EH (cell line): ENCODE measurements at regions not wholly inside any gene's neighbourhood (a gene's known extent, or its start where the extent isn't known, plus 50 kb on each side); places are given as distances from the start of the nearest gene placed in this dataset.
"Not testable (repeated sequence)": the region's sequence is repeated elsewhere in the genome, so short reads cannot be mapped to it uniquely, and the experiment has no call there.

Experiments used
- DNase-seq: peaks from one replicate; pipeline ENCODE4 v3.0.0-alpha.2; 2015; ENCODE audit warnings: low read depth

DNA sequence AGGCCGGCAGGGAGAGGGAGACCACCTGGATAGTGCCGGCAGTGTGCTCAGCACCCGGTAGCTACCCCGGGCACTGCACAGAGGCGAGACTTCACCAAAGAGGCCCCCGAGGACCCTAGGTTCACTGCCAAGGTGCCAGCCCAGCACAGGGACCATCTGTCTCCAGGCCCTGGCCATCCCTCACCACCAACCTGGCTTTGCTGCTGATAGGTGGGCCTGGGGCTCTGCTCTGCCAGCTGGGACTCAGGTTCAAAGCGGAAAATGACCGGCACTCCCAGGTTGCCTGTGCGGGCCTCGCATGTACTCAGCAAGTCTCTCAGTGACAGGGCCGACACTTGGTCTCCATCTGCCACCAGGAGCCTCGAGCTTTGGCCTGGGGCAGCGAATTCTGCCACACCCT is 812.2 kb downstream of the BRD1 start:
- no peak for DNase-seq

- DNase-seq, result no peak
Observed at GRCh38 chr22:49014227-49015201, 813.2 kb downstream of the BRD1 start.

GRCh38 chr22:49013707-49014106 is 814.0 kb downstream of the BRD1 start:
- no peak for DNase-seq

DNA sequence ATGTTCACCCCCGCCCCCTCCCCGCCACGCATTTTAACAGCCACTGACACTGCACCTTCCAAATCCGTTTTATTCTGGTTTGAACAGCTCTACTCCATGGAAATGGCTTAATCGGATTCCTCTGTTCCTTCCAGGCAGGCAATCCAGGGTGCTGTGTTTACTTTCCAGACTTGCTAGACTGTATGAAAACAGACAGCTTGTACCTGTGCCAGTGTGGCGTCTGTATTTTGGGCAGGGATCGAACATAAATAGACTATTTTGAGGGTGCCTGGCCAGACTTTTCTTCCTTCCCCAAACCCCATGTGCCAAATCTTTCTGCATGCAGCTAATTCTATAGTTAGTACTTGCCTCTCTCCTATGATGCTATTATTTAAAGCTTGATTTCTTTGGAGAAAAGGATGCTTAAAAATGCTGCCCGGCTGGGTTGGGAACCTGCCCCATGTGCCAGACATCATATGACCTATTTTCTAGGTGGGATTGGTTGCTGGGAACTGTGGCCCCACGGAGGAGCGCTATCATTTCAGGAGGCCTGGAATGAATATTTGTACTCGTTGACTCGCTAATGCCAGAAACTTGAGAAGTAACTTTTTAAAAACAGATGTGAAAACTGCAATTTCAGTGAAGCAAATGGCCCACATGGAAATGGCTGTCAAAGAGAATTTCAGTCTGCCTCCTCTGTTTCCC is 814.8 kb downstream of the BRD1 start:
- DNase-seq, result no peak

DNA sequence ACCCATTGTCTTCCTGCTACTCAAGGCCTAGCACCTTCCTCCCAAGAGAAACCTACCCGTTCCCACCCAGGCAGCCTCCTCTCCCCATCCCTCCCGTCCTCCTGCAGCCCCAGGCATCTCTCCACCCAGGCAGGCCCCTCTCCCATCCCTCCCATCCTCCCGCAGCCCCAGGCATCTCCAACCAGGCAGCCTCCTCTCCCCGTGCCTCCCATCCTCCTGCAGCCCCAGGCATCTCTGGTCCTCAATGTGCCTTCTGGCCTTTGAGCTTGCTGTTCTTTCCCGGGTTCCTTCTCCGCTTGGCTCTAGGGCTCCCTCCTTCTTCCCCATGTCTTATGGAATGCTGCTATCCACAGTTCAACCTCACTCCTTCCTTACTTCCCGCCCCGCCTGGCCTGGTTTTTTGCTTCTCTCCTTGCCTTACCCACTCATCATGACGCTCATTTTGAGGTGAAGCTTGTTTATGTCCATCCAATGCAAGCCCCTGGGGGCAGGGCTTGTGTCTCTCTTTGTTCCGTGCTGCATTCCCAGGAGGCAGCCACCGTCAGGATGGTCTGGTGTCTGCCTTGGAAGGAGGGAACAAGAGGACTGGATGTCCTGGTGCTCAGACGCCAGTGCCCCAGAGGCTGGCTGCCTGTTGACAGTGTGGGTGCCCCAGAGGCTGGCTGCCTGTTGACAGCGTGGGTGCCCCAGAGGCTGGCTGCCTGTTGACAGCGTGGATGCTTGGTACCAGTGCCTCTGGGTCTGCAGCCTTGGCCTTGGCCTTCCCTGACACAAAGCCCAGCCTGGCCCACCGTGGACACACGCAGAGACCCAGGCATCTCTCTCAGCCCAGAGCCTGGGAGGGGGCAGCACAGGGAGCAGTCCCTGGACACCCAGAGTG is 815.7 kb downstream of the BRD1 start:
- DNase-seq, result no peak

- DNase-seq, result no peak
Observed at GRCh38 chr22:49011379-49011768, 816.3 kb downstream of the BRD1 start.

DNA sequence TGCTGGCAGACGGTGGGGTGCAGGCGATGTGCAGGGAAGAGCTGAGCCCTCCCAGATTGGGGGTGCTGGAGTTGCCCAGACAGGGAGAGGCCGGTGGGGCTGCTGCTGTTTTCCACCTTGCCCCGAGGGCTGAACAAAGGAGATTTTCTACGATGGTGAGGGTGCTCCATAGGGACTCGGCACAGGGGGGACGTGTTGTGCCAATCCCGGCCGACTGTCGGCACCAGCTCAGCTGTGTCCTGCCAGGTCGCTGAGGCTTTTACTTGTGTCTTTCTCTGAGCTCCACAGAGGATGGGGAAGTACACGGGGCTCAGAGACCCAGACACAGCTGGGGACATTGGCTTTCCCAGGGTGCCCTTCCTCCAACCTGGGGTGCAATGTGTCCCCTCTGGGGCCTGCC is 816.8 kb downstream of the BRD1 start:
- no peak for DNase-seq

GRCh38 chr22:49010070-49010863 is 817.4 kb downstream of the BRD1 start:
- no peak for DNase-seq

DNA sequence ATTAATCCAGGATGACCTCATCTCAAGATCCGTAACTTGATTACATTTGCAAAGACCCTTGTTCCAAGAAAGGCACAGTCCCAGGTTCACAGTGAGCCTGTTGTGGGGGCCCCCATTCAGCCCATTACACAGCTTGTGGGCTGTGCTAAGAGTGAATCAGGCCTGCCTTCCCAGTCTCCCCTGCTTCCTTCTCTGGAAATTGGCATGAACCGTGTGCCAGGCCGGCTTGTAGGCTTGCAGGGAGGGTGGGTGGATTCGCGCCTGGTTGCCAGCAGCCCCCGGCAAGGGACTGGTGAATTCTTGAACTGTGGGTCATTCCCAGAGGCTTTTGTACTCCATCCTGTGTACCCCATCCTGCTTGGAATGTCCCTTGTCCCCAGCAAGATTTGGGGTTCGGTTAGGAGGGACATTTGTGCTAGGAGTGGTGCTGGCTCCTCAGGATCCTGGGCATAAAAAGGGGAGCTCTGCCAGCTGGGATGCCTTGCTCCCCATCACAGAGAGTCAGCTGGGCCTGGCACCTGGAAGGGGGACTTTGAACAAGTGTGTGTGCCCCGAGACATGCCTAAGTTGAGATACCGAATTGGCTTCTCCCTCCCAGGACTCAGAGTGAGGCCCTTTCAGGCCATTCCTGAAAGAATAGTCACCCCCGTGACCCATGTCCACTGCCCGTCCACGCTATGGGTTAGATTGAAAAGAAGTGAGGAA is 818.2 kb downstream of the BRD1 start:
- no peak for DNase-seq

GRCh38 chr22:49008682-49009235 is 818.9 kb downstream of the BRD1 start:
- no peak for DNase-seq

DNA sequence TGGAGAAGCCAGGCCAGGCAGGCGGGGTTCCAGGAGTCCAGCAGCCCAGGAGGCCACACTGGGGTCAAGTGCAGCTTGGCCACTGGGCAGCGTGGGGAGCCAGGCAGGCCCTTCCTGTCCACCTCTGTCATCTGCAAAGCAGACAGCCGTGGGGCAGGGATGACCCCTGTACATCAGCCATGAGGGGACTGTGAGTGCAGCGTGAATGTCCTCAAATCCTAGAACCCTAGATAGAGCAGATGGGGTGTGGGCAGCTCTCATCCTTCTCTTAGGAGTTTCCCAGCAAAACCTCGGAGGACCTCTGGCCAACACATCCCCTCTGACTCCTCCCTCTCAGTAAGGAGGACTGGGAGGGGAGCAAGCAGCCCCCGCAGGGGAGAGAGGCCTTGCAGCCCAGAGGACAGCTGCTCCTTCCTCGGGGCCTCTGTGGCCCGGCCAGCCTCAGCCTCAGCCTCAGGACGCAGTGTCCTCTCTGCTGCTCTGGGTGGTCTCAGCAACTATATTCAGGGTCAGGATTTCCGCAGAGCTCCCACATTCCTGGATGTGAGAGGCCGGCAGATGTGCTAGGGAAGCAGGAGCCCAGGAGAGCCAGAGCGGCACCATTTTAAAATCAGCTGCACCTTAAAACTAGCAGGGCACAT is 820.5 kb downstream of the BRD1 start:
- no peak for DNase-seq

- DNase-seq, result no peak
Observed at GRCh38 chr22:49006207-49007012, 821.3 kb downstream of the BRD1 start.

DNA sequence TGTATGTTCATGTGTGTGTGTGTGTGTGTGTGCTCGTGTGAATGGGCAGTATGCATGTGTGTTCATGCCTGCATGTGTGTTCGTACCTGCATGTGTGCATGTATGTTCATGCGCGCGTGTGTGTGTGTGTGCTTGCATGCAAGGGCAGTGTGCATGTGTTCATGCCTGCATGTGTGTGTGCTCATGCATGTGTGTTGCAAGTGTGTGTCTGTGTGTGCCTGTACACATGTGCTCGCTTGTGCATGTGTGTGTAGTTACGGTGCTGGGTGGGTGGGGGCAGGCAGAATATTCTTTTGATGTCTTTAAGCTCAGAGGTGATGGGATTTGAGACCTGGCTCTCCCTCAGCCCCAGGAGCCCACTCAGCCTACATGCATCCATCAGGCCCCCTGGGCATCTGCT is 822.1 kb downstream of the BRD1 start:
- DNase-seq, result no peak

DNA sequence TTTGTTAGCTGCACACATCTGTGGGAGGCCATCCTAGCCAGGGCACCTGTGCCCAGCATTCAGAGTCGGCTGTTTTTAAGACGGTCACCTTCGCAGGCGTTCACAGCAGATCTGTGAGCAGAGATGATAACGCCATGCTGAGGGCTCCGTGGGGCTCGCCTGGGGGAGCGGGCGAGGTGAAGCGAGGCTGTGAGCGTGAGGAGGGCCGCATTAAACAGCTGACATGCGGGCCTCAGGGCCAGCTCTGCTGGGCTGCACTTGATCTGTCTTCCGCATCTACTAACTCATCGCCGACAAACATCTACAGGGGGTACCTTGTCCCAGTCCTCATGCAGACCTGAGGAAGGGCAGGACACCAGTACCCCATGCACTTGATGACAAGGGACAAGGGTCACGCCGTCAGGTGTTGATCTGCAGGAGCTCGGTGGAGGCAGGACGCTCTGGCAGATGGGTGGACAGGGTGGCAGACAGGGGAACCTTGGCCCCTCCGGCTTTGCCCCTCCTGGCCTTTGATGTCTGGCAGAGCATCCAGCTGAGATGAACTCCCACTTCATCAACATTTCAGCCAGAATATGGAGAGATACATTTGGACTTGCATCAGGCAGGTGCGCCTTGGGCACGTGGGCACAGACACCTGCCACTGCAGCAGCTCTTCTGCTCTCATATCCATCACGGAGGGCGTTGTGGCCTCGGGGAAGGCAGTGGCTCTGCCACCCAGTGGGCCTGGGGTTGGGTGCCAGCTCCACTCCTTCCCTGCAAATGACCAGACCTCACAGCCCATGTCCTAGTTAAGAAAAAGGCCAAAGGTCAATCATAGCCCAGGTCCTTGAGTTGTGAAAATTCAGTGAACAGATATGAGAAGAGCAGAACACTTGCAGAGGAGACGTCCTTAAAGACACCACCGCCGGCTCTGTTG is 822.9 kb downstream of the BRD1 start:
- DNase-seq, result no peak

- not testable (repeated sequence) for DNase-seq
Observed at GRCh38 chr22:48997605-48998004, 830.1 kb downstream of the BRD1 start.

DNA sequence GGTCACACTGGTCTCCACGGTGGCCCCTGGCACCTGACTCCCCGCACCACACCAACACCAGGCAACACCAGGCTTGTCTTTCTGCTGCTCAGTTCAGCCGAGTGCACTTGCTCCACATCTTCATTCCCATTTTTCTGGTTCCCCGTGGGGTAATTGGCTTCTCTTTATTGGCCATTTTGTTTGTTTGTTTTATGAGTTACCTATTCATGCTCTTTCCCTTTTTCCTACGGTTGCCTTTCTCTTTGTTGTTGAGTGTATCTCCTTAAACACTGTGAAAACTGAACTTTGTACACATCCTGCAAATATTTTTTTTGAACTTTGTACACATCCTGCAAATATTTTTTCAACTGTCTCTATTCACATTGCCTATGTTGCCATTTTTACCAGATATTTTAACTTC is 834.0 kb downstream of the BRD1 start:
- DNase-seq, result no peak

GRCh38 chr22:48984639-48985038 is 843.0 kb downstream of the BRD1 start:
- DNase-seq, result no peak

DNA sequence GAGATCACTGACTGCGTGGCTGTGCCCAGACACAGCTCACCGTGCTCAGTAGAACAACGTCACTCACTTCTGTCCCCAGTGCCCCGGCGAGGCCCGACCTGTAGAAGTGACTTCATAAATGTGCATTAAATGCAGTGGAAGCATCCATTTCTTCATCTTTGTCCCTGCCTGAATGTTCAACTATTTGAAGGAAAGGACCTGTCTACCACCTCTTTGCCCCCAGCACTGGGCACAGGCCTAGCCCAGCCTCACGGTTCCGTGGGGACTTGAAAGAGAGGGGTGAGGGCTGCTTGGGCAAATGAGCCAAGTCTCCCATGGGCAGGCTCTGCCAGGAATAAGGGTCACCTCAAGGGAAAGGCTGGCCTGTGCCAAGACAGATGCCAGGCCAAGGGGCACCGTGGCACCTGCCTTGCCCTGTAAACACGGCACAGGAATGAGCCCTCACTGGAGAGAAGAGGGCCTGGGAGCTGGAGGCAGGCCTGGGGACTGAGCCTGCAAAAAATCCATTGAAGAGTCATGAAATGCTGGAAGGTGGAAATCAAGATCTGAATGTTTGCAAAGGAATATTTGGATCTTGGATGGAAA is 845.3 kb downstream of the BRD1 start:
- no peak for DNase-seq
